A673 (cell line): ENCODE measurements at regions not wholly inside any gene's neighbourhood (a gene's known extent, or its start where the extent isn't known, plus 50 kb on each side); places are given as distances from the start of the nearest gene placed in this dataset.

Source experiments
- CTCF ChIP-seq: fragments of 300-800, 200-600 bp; sonication (generic); conservative IDR thresholded peaks from 2 replicates; pipeline ENCODE4 v1.5.1; 2017; ENCODE audit warnings: low read depth, mild to moderate bottlenecking, antibody characterized with exemption, low read length, moderate library complexity, mixed read lengths
- EZH2 ChIP-seq: fragments of 200-600 bp; sonication (generic); IDR thresholded peaks from 2 replicates; pipeline ENCODE4 v1.6.1; 2017; ENCODE audit warnings: borderline replicate concordance, low read depth, mild to moderate bottlenecking, mixed read lengths, antibody characterized with exemption, low read length; ENCODE audit not compliant: poor library complexity, severe bottlenecking

- TF ChIP-seq CTCF (no peak), EZH2 (no peak)
Observed at GRCh38 chr4:126061655-126062054, 746.9 kb downstream of the FAT4 start.
